Kidney epithelial cell (primary cell): ENCODE measurements at regions not wholly inside any gene's neighbourhood (a gene's known extent, or its start where the extent isn't known, plus 50 kb on each side); places are given as distances from the start of the nearest gene placed in this dataset.
"Not testable (repeated sequence)": the region's sequence is repeated elsewhere in the genome, so short reads cannot be mapped to it uniquely, and the experiment has no call there.

Source experiments
- DNase-seq: peaks from one replicate; pipeline ENCODE4 v3.0.0-alpha.2; 2010; ENCODE audit warnings: low read depth
- H3K27me3 ChIP-seq: 2 replicates; pipeline ENCODE4 v1.6.0; 2011; ENCODE audit warnings: low read length; ENCODE audit not compliant: control insufficient read depth, insufficient read depth
- H3K36me3 ChIP-seq: 2 replicates; pipeline ENCODE4 v1.5.1; 2011; ENCODE audit warnings: low read length; ENCODE audit not compliant: control insufficient read depth, insufficient read depth
- H3K4me3 ChIP-seq: 2 replicates; pipeline ENCODE4 v1.5.1; 2011; ENCODE audit warnings: low read depth, mild to moderate bottlenecking, control low read depth, low read length
- CTCF ChIP-seq: IDR thresholded peaks from 2 replicates; pipeline ENCODE4 v1.5.1; 2011; ENCODE audit warnings: mild to moderate bottlenecking, moderate library complexity, low read length, control low read depth, inconsistent platforms; ENCODE audit not compliant: insufficient read depth, poor library complexity, severe bottlenecking

- Histone ChIP-seq H3K27me3 (no peaks in the 10 kb centered on the region), H3K36me3 (no peaks in the 10 kb centered on the region), H3K4me3 (no peak overlapping the region)
- no peak for TF ChIP-seq CTCF
- DNase-seq, result no peak
Observed at GRCh38 chr11:122594986-122595645, 60.4 kb upstream of the UBASH3B start.

DNA sequence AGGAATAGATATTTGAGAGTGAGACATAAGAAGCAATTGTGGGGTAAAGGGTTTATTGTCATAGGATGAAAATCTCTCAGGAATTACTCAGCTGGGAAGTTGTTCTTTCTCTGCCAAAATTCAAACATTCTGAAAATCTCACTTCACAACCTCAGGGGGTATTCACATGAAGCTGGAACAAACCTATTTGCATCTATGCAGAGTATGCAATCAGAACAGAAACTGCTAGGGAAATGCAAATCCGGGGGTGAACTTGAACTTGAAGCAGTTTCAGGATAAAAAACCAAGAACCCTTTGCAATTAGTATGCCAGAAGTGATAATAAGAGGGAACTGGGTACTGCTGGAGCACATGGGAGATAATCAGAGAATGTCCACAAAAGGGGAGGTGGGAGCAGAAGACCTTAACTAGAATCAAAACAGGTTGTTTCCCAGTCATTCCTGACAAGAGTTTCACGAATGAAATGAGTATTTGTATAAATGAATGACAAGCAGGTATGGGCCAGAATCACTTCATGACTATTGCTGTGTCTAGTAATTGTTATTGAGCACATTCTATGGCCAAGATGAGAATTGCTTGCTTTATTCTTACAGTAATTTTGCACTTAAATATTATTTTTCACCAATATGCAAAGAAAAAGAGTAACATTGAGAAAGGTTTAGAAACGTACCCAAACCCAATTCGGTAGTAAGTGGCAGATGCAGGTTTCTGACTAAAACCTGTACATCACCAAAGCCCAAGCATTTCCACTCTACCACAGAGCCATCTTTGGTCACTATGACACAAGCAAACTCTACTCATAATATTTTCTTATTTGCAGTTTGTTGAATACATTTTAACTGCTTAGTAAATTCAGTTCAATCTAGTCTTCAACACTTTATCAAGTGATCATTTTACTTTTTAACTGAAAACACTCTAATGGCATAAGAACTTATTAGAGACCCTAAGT is 61.8 kb upstream of the UBASH3B start:
- no peaks in the 10 kb centered on the region for H3K27me3 ChIP-seq
- no peak for DNase-seq
- H3K36me3 ChIP-seq, result no peaks in the 10 kb centered on the region
- H3K4me3 ChIP-seq, result no peak overlapping the region
- TF ChIP-seq CTCF, result no peak

DNA sequence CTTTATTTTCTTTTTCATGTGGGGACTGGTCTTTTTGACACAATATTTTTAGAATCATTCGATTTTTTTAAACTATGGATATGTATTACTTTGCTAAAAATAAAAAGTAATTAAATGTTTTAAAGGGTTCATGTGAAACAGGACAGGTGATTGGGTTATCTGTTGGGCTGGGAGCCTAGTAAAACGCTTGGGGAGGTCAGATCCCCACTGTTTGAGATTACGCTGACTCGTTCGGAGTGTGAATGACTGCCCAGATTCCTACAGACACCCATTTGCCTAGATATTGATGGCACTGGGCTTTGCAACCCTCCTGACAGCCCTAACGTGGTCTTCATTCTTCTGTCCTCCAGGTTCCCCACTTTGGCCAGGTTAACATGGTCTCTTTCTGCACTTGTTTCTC is 62.9 kb upstream of the UBASH3B start:
- Histone ChIP-seq H3K27me3 (no peaks in the 10 kb centered on the region), H3K4me3 (no peak overlapping the region)
- no peak for TF ChIP-seq CTCF

DNA sequence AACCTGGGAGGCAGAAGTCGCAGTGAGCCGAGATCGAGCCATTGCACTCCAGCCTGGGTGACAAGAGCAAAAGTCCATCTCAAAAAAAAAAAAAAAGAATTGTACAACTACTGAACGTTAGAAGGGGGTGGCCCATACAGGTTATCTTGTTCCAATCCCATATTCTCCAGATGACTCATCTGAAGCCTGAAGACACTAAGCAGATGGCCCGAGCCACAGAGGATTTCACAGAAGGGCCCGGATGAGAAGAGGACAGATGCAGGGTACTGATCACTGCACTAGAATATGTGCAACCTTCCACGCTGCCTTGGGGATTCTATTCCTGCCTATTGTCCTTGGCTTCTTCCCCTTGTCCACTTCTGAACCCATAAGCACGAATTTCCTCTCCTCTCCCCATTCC is 70.9 kb upstream of the UBASH3B start:
- no peak overlapping the region for H3K4me3 ChIP-seq
- no peaks in the 10 kb centered on the region for H3K27me3 ChIP-seq
- no peak for DNase-seq
- TF ChIP-seq CTCF, result no peak
- H3K36me3 ChIP-seq, result no peaks in the 10 kb centered on the region

More for the DNA sequence above, 62.9 kb upstream of the UBASH3B start:
- H3K36me3 ChIP-seq, result no peaks in the 10 kb centered on the region
- no peak for DNase-seq

DNA sequence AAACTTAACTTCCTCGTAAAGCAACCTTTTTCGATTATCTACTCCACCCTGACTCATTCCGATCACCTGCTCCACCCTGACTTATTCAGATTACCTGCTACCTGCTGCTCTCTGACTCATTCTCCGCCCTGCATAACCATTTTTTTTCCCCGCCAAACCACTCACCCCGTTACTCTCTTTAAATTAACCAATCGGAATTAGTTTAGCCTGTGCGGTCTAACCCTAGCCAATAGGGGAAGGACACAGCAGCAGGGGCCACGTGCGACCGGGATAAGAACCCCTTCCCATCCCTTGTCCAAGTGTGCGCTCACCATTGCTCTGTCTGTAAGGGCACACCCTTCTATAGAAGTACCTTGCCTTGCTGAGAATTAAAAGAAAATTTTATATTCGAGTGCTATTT is 75.5 kb upstream of the UBASH3B start:
- not testable (repeated sequence) for DNase-seq, H3K27me3 ChIP-seq, H3K36me3 ChIP-seq, H3K4me3 ChIP-seq

DNA sequence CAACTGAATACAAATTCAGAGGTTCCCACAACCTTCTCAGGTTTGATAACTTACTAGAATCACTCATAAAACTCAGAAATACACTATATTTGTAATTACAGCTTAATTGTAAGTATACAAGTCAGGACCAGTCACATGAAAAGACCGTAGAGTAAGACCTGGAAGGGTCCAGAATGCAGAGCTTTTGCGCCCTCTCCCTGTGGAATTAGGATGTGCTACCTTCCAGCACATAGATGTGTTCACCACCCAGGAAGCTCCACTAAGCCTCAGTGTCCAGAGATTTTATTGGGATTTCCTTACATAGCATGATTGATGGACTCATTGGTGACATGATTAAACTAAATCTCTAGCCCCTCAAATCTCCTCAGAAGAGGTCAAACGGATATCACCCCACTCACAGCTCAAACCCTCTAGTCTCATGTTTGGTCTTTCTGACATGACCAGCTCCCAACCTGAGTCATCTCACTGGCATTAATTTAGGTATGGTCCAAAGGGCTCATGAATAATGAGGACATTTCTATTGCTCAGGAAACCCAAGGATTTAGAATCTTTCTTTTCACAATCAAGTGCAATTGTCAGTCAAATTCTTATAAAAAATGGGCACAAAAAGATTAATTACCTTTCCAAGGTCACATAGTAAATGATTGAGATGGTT is 77.2 kb upstream of the UBASH3B start:
- DNase-seq, result no peak
- Histone ChIP-seq H3K36me3 (no peaks in the 10 kb centered on the region), H3K27me3 (no peaks in the 10 kb centered on the region), H3K4me3 (no peak overlapping the region)
- TF ChIP-seq CTCF, result no peak
